ENCODE measurements at regions not wholly inside any gene's neighbourhood (a gene's known extent, or its start where the extent isn't known, plus 50 kb on each side); places are given as distances from the start of the nearest gene placed in this dataset.

DNA sequence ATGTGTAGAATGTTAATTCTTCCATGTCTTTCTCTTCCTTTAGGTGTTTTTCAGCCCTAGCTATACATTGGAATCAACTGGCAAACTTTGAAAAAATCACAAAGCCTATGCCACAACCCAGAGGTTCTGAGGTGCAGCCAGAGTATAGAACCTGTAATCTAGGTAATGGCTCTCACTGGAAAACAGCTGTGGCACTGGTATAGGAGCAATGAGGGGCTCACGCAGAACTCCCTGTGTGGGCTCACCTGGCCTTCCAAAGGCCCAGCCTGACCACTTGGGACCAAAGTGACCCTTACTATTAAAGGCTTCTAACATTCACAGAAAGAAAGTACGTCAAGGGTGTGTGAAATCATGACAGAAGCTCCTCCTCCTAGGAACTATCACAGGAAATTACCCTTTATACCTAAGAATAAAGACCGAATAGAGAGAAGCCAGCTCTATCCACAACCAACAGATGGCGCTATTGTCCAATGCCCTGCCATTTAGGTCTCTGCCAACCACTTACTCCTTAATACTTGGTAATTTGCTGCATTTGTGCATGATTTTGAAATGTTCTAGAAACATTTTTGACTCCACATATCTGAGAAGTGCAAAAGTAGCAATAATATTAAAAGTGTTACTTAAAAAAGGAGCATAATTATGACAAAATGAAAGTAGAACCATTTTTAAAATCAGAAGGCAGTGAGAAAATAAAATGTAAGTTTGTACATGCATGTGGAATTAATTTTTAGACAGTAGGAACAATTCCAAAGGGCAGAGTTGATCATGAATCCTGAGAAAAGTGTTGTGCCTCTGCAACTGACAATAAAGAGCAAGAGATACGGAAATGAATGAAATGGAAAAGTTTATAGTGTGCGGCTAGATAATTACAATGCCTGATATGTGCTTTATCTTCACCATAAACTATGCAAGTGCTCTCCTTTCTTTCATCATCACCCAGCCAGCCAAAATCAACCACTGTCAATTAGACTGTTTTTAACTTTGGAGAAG is 93.1 kb upstream of the HAO2 start:
- TF ChIP-seq, protein P1, sequence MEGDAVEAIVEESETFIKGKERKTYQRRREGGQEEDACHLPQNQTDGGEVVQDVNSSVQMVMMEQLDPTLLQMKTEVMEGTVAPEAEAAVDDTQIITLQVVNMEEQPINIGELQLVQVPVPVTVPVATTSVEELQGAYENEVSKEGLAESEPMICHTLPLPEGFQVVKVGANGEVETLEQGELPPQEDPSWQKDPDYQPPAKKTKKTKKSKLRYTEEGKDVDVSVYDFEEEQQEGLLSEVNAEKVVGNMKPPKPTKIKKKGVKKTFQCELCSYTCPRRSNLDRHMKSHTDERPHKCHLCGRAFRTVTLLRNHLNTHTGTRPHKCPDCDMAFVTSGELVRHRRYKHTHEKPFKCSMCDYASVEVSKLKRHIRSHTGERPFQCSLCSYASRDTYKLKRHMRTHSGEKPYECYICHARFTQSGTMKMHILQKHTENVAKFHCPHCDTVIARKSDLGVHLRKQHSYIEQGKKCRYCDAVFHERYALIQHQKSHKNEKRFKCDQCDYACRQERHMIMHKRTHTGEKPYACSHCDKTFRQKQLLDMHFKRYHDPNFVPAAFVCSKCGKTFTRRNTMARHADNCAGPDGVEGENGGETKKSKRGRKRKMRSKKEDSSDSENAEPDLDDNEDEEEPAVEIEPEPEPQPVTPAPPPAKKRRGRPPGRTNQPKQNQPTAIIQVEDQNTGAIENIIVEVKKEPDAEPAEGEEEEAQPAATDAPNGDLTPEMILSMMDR (IDR thresholded peaks at IDR 0.05) = peak; percentile 40 to 79 (median 69)
- no peak for TF ChIP-seq POLR2A (IDR thresholded peaks at IDR 0.05)
